HEK293 (cell line): ENCODE measurements at regions not wholly inside any gene's neighbourhood (a gene's known extent, or its start where the extent isn't known, plus 50 kb on each side); places are given as distances from the start of the nearest gene placed in this dataset.

ENCODE experiments used
- KLF10 ChIP-seq: fragments of 450-650 bp; IDR thresholded peaks from 2 replicates; pipeline ENCODE4 v1.5.1; 2018; ENCODE audit warnings: missing biosample characterization, mild to moderate bottlenecking, missing genetic modification characterization
- ZNF10 ChIP-seq: fragments of 450-650 bp; formaldehyde crosslinking; IDR thresholded peaks from 2 replicates; pipeline ENCODE4 v1.5.1; 2017; ENCODE audit warnings: missing biosample characterization, missing genetic modification characterization
- TF ChIP-seq, protein P1 (sequence below): fragments of 450-650 bp; formaldehyde crosslinking; IDR thresholded peaks from 2 replicates; pipeline ENCODE4 v1.5.1; 2016; ENCODE audit warnings: missing biosample characterization, missing genetic modification characterization

DNA sequence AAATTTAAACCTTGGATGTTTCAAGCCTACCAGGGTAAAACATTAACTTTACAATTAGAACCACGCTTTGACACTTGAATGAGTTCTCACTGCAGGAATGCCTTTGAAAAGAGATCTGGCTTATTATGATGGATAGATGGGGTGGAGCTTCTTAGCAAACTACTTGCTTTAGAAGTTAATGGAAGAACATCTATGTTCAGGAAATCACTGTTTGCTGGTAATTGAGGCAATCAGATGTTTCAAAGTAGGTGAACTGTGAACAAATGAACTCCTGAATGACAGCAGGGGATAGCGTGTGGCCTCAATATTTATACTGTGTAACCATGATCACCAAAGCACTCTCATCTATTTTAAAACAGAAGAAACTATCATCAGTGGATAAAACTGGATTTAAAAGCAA lies 383.6 kb downstream of the PIK3C3 start:
- TF ChIP-seq ZNF10 (no peak), KLF10 (no peak)
- TF ChIP-seq, protein P1, sequence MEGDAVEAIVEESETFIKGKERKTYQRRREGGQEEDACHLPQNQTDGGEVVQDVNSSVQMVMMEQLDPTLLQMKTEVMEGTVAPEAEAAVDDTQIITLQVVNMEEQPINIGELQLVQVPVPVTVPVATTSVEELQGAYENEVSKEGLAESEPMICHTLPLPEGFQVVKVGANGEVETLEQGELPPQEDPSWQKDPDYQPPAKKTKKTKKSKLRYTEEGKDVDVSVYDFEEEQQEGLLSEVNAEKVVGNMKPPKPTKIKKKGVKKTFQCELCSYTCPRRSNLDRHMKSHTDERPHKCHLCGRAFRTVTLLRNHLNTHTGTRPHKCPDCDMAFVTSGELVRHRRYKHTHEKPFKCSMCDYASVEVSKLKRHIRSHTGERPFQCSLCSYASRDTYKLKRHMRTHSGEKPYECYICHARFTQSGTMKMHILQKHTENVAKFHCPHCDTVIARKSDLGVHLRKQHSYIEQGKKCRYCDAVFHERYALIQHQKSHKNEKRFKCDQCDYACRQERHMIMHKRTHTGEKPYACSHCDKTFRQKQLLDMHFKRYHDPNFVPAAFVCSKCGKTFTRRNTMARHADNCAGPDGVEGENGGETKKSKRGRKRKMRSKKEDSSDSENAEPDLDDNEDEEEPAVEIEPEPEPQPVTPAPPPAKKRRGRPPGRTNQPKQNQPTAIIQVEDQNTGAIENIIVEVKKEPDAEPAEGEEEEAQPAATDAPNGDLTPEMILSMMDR (tag by site-specific recombination): no peak
